ENCODE measurements at regions not wholly inside any gene's neighbourhood (a gene's known extent, or its start where the extent isn't known, plus 50 kb on each side); places are given as distances from the start of the nearest gene placed in this dataset.

- TF ChIP-seq POLR2AphosphoS5 (IDR thresholded peaks at IDR 0.05) (no peak), CTCF (IDR thresholded peaks at IDR 0.05) (no peak)
Observed at GRCh38 chr13:67652887-67653286, 422.8 kb upstream of the PCDH9 start.
